CD14-positive monocyte (primary cell): ENCODE measurements at regions not wholly inside any gene's neighbourhood (a gene's known extent, or its start where the extent isn't known, plus 50 kb on each side); places are given as distances from the start of the nearest gene placed in this dataset.
"Not testable (repeated sequence)": the region's sequence is repeated elsewhere in the genome, so short reads cannot be mapped to it uniquely, and the experiment has no call there.

ENCODE experiments used
- DNase-seq, 3 donors: peaks; one replicate each; pipeline ENCODE4 v3.0.0-alpha.2; 2011 to 2022
- H2AFZ ChIP-seq: 2 replicates; pipeline ENCODE4 v1.6.0; 2012; ENCODE audit warnings: mild to moderate bottlenecking, low read depth, low read length, inconsistent platforms; ENCODE audit not compliant: insufficient read depth, poor library complexity, severe bottlenecking
- H3K27ac ChIP-seq, 2 donors: 1 replicate in 1 of 2; 2 replicates in 1 of 2; pipeline ENCODE4 v1.5.1; 2012 to 2013; ENCODE audit warnings: low read length in 2 of 2, control low read depth in 1 of 2, inconsistent platforms in 1 of 2, low read depth in 1 of 2, mild to moderate bottlenecking in 1 of 2
- H3K27me3 ChIP-seq, 2 donors: one replicate each; pipeline versions ENCODE4 v1.6.0 to v1.6.1; 2011 to 2013; ENCODE audit warnings: low read length in 2 of 2; ENCODE audit not compliant: control insufficient read depth in 2 of 2, insufficient read depth in 2 of 2
- H3K36me3 ChIP-seq, 2 donors: replicated peaks in 1 of 2; 1 replicate in 1 of 2; 2 replicates in 1 of 2; pipeline versions ENCODE4 v1.5.1 to v1.6.1; 2012 to 2013; ENCODE audit warnings: low read length in 2 of 2, control low read depth in 1 of 2, inconsistent platforms in 1 of 2, mild to moderate bottlenecking in 1 of 2; ENCODE audit not compliant: insufficient read depth in 2 of 2, control insufficient read depth in 1 of 2
- H3K4me1 ChIP-seq, 2 donors: 1 replicate in 1 of 2; 2 replicates in 1 of 2; pipeline versions ENCODE4 v1.5.1 to v1.6.1; 2012 to 2013; ENCODE audit warnings: low read length in 2 of 2, control low read depth in 1 of 2, inconsistent platforms in 1 of 2, mild to moderate bottlenecking in 1 of 2, moderate library complexity in 1 of 2; ENCODE audit not compliant: insufficient read depth in 2 of 2, control insufficient read depth in 1 of 2
- H3K4me2 ChIP-seq: replicated peaks from 2 replicates; pipeline ENCODE3; 2012; ENCODE audit warnings: low read length, moderate library complexity, mild to moderate bottlenecking; ENCODE audit not compliant: poor library complexity, severe bottlenecking; ENCODE audit errors: extremely low read depth
- H3K4me3 ChIP-seq, 3 experiments: fragments of 200-600 bp in 1 of 3; sonication (generic) in 1 of 3; replicated peaks in 1 of 3; 1 replicate in 2 of 3; 2 replicates in 1 of 3; pipeline ENCODE4 v1.5.1; 2011 to 2013; ENCODE audit warnings: low read length in 3 of 3, mild to moderate bottlenecking in 3 of 3, control low read depth in 2 of 3, low read depth in 2 of 3, inconsistent platforms in 1 of 3, moderate library complexity in 1 of 3
- H3K79me2 ChIP-seq: 2 replicates; pipeline ENCODE4 v1.6.0; 2012; ENCODE audit warnings: mild to moderate bottlenecking, control low read depth, inconsistent platforms, low read length, moderate library complexity; ENCODE audit not compliant: insufficient read depth
- H3K9ac ChIP-seq: 2 replicates; pipeline ENCODE4 v1.6.0; 2017; ENCODE audit warnings: low read length, mild to moderate bottlenecking; ENCODE audit not compliant: insufficient read depth, poor library complexity, severe bottlenecking
- H3K9me3 ChIP-seq, 2 donors: replicated peaks in 1 of 2; 1 replicate in 1 of 2; 2 replicates in 1 of 2; pipeline versions ENCODE4 v1.5.1 to v1.6.1; 2012 to 2013; ENCODE audit warnings: low read length in 2 of 2, control low read depth in 1 of 2; ENCODE audit not compliant: control insufficient read depth in 1 of 2, insufficient read depth in 1 of 2
- H4K20me1 ChIP-seq: 2 replicates; pipeline ENCODE4 v1.6.0; 2012; ENCODE audit warnings: mild to moderate bottlenecking, low read length, control low read depth, moderate library complexity; ENCODE audit not compliant: insufficient read depth
- H3K27ac Mint-ChIP-seq, 7 donors: one replicate each; pipeline ENCODE4 v1.8.0; 2020; ENCODE audit warnings: mild to moderate bottlenecking in 7 of 7, mixed read lengths in 7 of 7, moderate library complexity in 6 of 7, inconsistent platforms in 2 of 7
- H3K27me3 Mint-ChIP-seq, 3 donors: one replicate each; pipeline ENCODE4 v1.8.0; 2021 to 2022; ENCODE audit warnings: low read depth in 3 of 3, mild to moderate bottlenecking in 3 of 3, mixed read lengths in 3 of 3, moderate library complexity in 3 of 3, inconsistent platforms in 1 of 3
- H3K36me3 Mint-ChIP-seq, 2 donors: one replicate each; pipeline ENCODE4 v1.8.0; 2020; ENCODE audit warnings: mixed read lengths in 2 of 2, inconsistent platforms in 1 of 2, mild to moderate bottlenecking in 1 of 2
- H3K4me1 Mint-ChIP-seq: one replicate; pipeline ENCODE4 v1.8.0; 2020; ENCODE audit warnings: mild to moderate bottlenecking, mixed read lengths
- H3K4me3 Mint-ChIP-seq, 2 donors: one replicate each; pipeline ENCODE4 v1.8.0; 2020; ENCODE audit warnings: mild to moderate bottlenecking in 2 of 2, mixed read lengths in 2 of 2, moderate library complexity in 1 of 2
- H3K9me3 Mint-ChIP-seq, 7 donors: one replicate each; pipeline ENCODE4 v1.8.0; 2020 to 2022; ENCODE audit warnings: mixed read lengths in 7 of 7, mild to moderate bottlenecking in 6 of 7, moderate library complexity in 6 of 7, inconsistent platforms in 2 of 7
- CTCF ChIP-seq: fragments of 200-600 bp; IDR thresholded peaks from one replicate; pipeline ENCODE4 v1.8.0; 2022; ENCODE audit warnings: antibody characterized with exemption, mild to moderate bottlenecking
- WGBS: methylation state at CpG from one replicate; pipeline ENCODE4 v1.1.5; 2013; ENCODE audit warnings: missing lambda C conversion rate; ENCODE audit not compliant: insufficient coverage; 5-methylcytosine and 5-hydroxymethylcytosine counted together
- intact Hi-C, 2 donors: fragments of 100-400 bp; cut with micrococcal nuclease; formaldehyde crosslinking; loops; one replicate each; pipeline versions ENCODE4 v1.15.0 to v1.15.1; 2023

DNA sequence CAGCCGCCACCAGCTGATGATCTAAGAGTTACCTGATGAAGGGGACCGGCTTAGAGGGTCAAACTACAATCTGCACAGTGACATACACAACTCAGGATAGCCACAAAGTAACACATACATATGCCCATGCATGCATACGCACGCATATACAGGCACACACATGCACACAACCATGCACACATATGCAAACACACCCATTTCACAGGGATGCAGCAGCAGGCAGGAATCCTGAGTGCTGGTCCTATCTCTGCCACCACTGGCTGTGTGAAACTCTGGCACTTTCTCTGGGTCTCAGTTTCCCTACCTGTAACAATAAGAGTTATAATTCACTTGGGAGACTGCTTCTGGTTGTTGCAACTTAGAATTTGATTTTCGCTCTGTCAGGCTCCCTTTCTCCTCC, 520.2 kb downstream of the PTPRU start:
- intact Hi-C loops, result no loop called here
- Mint-ChIP-seq H3K36me3 (no peaks in the 10 kb centered on the region), H3K27ac (no peak overlapping the region), H3K4me3 (no peak overlapping the region), H3K9me3 (peaks cover 0 to 2% (median 0%) of the 10 kb centered on the region in 7 donors), H3K4me1 (no peaks in the 10 kb centered on the region), H3K27me3 (peaks cover 4 to 15% (median 4%) of the 10 kb centered on the region in 3 donors)
- Histone ChIP-seq H3K4me1 (no peaks in the 10 kb centered on the region), H3K4me3 (no peak overlapping the region), H3K9ac (no peak overlapping the region), H3K9me3 (no peaks in the 10 kb centered on the region), H3K27ac (no peak overlapping the region), H4K20me1 (no peaks in the 10 kb centered on the region), H3K4me2 (no peak overlapping the region), H3K27me3 (no peaks in the 10 kb centered on the region), H3K79me2 (no peaks in the 10 kb centered on the region), H2AFZ (no peak overlapping the region), H3K36me3 (no peaks in the 10 kb centered on the region)
- WGBS, result 92% methylated on average over 4 of the region's 5 CpGs
- no peak for TF ChIP-seq CTCF
- DNase-seq, result no peak

- H3K4me3 ChIP-seq, result no peak overlapping the region
- no peak overlapping the region for H3K27ac Mint-ChIP-seq
- no peaks in the 10 kb centered on the region for H3K9me3 ChIP-seq
- no peak overlapping the region for H3K4me2 ChIP-seq
- H3K4me1 ChIP-seq, result no peaks in the 10 kb centered on the region
- DNase-seq, result no peak
- H3K9ac ChIP-seq, result no peak overlapping the region
- intact Hi-C loops, result no loop called here
- no peaks in the 10 kb centered on the region for H4K20me1 ChIP-seq
- H3K36me3 ChIP-seq, result no peaks in the 10 kb centered on the region
- TF ChIP-seq CTCF, result no peak
- no peak overlapping the region for H2AFZ ChIP-seq
- peaks cover 0 to 2% (median 0%) of the 10 kb centered on the region in 7 donors for H3K9me3 Mint-ChIP-seq
- no peaks in the 10 kb centered on the region for H3K79me2 ChIP-seq
- H3K4me3 Mint-ChIP-seq, result no peak overlapping the region
- H3K27me3 Mint-ChIP-seq, result peaks cover 4 to 20% (median 4%) of the 10 kb centered on the region in 3 donors
- no peak overlapping the region for H3K27ac ChIP-seq
- 86% methylated on average over 1 of the region's 5 CpGs for WGBS
- no peaks in the 10 kb centered on the region for H3K4me1 Mint-ChIP-seq
- H3K36me3 Mint-ChIP-seq, result no peaks in the 10 kb centered on the region
- no peaks in the 10 kb centered on the region for H3K27me3 ChIP-seq
Measured at GRCh38 chr1:29756085-29756484, 519.8 kb downstream of the PTPRU start.

DNA sequence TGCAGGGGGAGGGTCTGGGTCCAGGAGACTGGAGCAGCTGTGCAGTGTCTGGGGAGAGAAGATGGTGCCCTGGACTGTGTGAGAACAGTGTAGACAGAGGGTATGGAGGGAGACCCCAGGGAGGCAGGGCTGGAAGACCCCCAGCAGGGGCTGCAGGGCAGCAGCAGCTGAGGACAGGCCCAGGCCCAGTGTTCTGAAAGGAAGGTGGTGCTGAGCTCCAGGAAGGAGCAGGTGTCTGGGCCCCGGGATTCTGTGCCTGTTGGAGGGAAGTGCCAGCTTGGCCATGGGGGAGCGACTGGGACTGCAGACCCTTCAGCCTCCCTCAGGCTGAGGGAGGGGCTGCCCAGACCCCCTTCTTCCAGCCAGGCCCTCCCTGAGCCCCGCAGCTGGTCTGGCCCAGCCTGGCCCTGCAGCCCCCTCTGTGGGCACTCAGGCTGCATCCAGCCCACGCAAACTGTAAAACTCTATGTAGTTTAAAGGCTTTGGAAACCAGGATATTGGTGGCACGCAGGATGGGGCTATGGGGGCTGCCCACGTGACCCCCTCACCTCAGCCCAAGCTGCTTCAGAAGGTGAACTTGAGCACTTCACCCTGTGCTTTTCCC, 519.2 kb downstream of the PTPRU start:
- H3K27me3 Mint-ChIP-seq, result peaks cover 4 to 18% (median 4%) of the 10 kb centered on the region in 3 donors
- H3K9ac ChIP-seq, H3K27ac Mint-ChIP-seq, H3K36me3 ChIP-seq, DNase-seq, H3K4me1 ChIP-seq, H3K4me2 ChIP-seq, H3K36me3 Mint-ChIP-seq, H3K4me3 Mint-ChIP-seq, H3K79me2 ChIP-seq, intact Hi-C loops, H3K9me3 Mint-ChIP-seq, H2AFZ ChIP-seq, H3K27me3 ChIP-seq, H3K4me1 Mint-ChIP-seq, H3K9me3 ChIP-seq, H3K27ac ChIP-seq, H3K4me3 ChIP-seq, H4K20me1 ChIP-seq: not testable (repeated sequence)
- WGBS, result 79% methylated on average over 3 of the region's 6 CpGs
